Endothelial cell of umbilical vein (primary cell): ENCODE measurements at regions not wholly inside any gene's neighbourhood (a gene's known extent, or its start where the extent isn't known, plus 50 kb on each side); places are given as distances from the start of the nearest gene placed in this dataset.

Source experiments
- BruUV-seq: library from RNA; stranded (reverse); fragments of 400-500 nt; replicated peaks from 2 replicates; lab custom pipeline; 2021; lab: Mats Ljungman, UMichigan
- CTCF ChIA-PET: fragments of 300-600, 350-600 bp; sonication (Branson Sonifier 250); formaldehyde crosslinking; loops from one replicate; lab custom pipeline; 2021; ENCODE audit warnings: antibody characterized with exemption, inconsistent platforms; lab: Charles Lee
- POLR2A ChIA-PET: fragments of 300-600, 350-600 bp; sonication (Branson Sonifier 250); formaldehyde crosslinking; loops from one replicate; lab custom pipeline; 2021; ENCODE audit warnings: antibody characterized with exemption, inconsistent platforms; lab: Charles Lee
- DNase-seq: peaks from one replicate; pipeline ENCODE4 v3.0.0-alpha.2; 2011; ENCODE audit warnings: low read depth, low spot score
- FAIRE-seq: peaks from 2 replicates; lab custom pipeline; 2011; peaks lifted over from hg19 to GRCh38; lab: Jason Lieb, UNC
- H2AFZ ChIP-seq: 2 replicates; pipeline ENCODE4 v1.6.0; 2012; ENCODE audit warnings: low read depth, low read length, control low read depth, inconsistent platforms
- H3K27ac ChIP-seq: 2 replicates; pipeline ENCODE4 v1.5.1; 2011; ENCODE audit warnings: low read depth, mild to moderate bottlenecking, control low read depth, low read length, moderate library complexity; ENCODE audit not compliant: insufficient read depth
- H3K27me3 ChIP-seq, 2 experiments: 2 replicates each; pipeline versions ENCODE4 v1.6.0 to v1.6.1; 2011; ENCODE audit warnings: low read length in 2 of 2, mixed read lengths in 1 of 2; ENCODE audit not compliant: control insufficient read depth in 2 of 2, insufficient read depth in 2 of 2
- H3K36me3 ChIP-seq, 2 experiments: 2 replicates in 1 of 2; 3 replicates in 1 of 2; pipeline ENCODE4 v1.5.1; 2011; ENCODE audit warnings: low read length in 2 of 2, mild to moderate bottlenecking in 1 of 2, moderate library complexity in 1 of 2; ENCODE audit not compliant: control insufficient read depth in 2 of 2, insufficient read depth in 2 of 2; ENCODE audit errors: extremely low read depth in 1 of 2
- H3K4me1 ChIP-seq: 3 replicates; pipeline ENCODE4 v1.5.1; 2011; ENCODE audit warnings: mild to moderate bottlenecking, low read length; ENCODE audit not compliant: control insufficient read depth, insufficient read depth; ENCODE audit errors: extremely low read depth
- H3K4me2 ChIP-seq: 2 replicates; pipeline ENCODE4 v1.6.1; 2011; ENCODE audit warnings: low read length, control low read depth, mixed read lengths; ENCODE audit not compliant: insufficient read depth
- H3K4me3 ChIP-seq, 3 experiments: fragments of 200-600 bp in 1 of 3; sonication (generic), shearing (Covaris generic) in 1 of 3; replicated peaks in 1 of 3; 2 replicates each; pipeline ENCODE4 v1.5.1; 2011 to 2016; ENCODE audit warnings: control low read depth in 3 of 3, low read length in 3 of 3, mild to moderate bottlenecking in 2 of 3, inconsistent platforms in 1 of 3, low read depth in 1 of 3, moderate library complexity in 1 of 3; ENCODE audit not compliant: insufficient read depth in 1 of 3
- H3K79me2 ChIP-seq: 2 replicates; pipeline ENCODE4 v1.6.0; 2012; ENCODE audit warnings: low read length, inconsistent platforms; ENCODE audit not compliant: control insufficient read depth, insufficient read depth
- H3K9ac ChIP-seq: replicated peaks from 2 replicates; pipeline ENCODE3; 2011; ENCODE audit warnings: low read length, control low read depth; ENCODE audit not compliant: insufficient read depth; ENCODE audit errors: extremely low read depth
- H3K9me1 ChIP-seq: replicated peaks from 3 replicates; pipeline ENCODE4 v1.6.0; 2011; ENCODE audit warnings: mild to moderate bottlenecking, low read length; ENCODE audit not compliant: control insufficient read depth, insufficient read depth; ENCODE audit errors: extremely low read depth
- H3K9me3 ChIP-seq: replicated peaks from 2 replicates; pipeline ENCODE4 v1.5.1; 2012; ENCODE audit warnings: low read length, inconsistent platforms; ENCODE audit not compliant: control insufficient read depth, insufficient read depth
- H4K20me1 ChIP-seq: replicated peaks from 2 replicates; pipeline ENCODE3; 2011; ENCODE audit warnings: mild to moderate bottlenecking, low read length; ENCODE audit not compliant: control insufficient read depth, insufficient read depth; ENCODE audit errors: extremely low read depth
- EZH2 ChIP-seq: IDR thresholded peaks from 2 replicates; pipeline ENCODE4 v1.6.1; 2012; ENCODE audit warnings: borderline replicate concordance, low read depth, mild to moderate bottlenecking, moderate library complexity, low read length, inconsistent platforms; ENCODE audit not compliant: severe bottlenecking
- FOS ChIP-seq: IDR thresholded peaks from 2 replicates; pipeline ENCODE4 v1.6.1; 2011; ENCODE audit warnings: mild to moderate bottlenecking, low read length, moderate library complexity, borderline replicate concordance; ENCODE audit not compliant: insufficient read depth
- GATA2 ChIP-seq: IDR thresholded peaks from 2 replicates; pipeline ENCODE4 v1.7.0; 2011; ENCODE audit warnings: low read depth, mild to moderate bottlenecking, moderate library complexity, mixed read lengths, low read length; ENCODE audit not compliant: insufficient read length, insufficient read depth
- JUN ChIP-seq: IDR thresholded peaks from 2 replicates; pipeline ENCODE4 v1.6.1; 2011; ENCODE audit warnings: borderline replicate concordance, low read depth; ENCODE audit not compliant: insufficient read length, insufficient read depth
- MAX ChIP-seq: IDR thresholded peaks from 2 replicates; pipeline ENCODE4 v1.6.1; 2011; ENCODE audit not compliant: insufficient read depth, insufficient read length
- MYC ChIP-seq: IDR thresholded peaks from one replicate; pipeline ENCODE4 v1.6.1; 2011; ENCODE audit warnings: mild to moderate bottlenecking, low read depth, low read length
- POLR2A ChIP-seq: IDR thresholded peaks from 2 replicates; pipeline ENCODE4 v1.6.1; 2012; ENCODE audit warnings: low read depth, mild to moderate bottlenecking, control low read depth, low read length
- POLR2AphosphoS5 ChIP-seq: IDR thresholded peaks from 2 replicates; pipeline ENCODE4 v1.6.1; 2012; ENCODE audit warnings: low read depth, mild to moderate bottlenecking, control low read depth, low read length, moderate library complexity; ENCODE audit not compliant: insufficient read depth
- dilution Hi-C: fragments of 300-500 bp; cut with MboI; formaldehyde crosslinking; loops from one replicate; pipeline ENCODE4 v1.15.0; 2019; ENCODE audit warnings: low sequenced_read_pairs; ENCODE audit not compliant: extremely low pct_ligation_motif_present
- intact Hi-C: fragments of 100-400 bp; cut with micrococcal nuclease; formaldehyde crosslinking; loops from one replicate; pipeline ENCODE4 v1.10.0; 2022
- TF ChIP-seq, protein P1 (sequence below), 2 donors: IDR thresholded peaks; 1 replicate in 1 of 2; 2 replicates in 1 of 2; pipeline ENCODE4 v1.5.1; 2011; ENCODE audit warnings: low read length in 2 of 2, mild to moderate bottlenecking in 2 of 2, moderate library complexity in 2 of 2, control low read depth in 1 of 2, inconsistent platforms in 1 of 2, low read depth in 1 of 2; ENCODE audit not compliant: insufficient read depth in 1 of 2; ENCODE audit errors: extremely low read depth in 1 of 2

GRCh38 chr10:33838731-33839130 lies 504.3 kb upstream of the NRP1 start:
- BruUV-seq = no TSS peak
- TF ChIP-seq MYC (no peak), POLR2A (no peak), EZH2 (no peak), GATA2 (no peak), POLR2AphosphoS5 (no peak), JUN (no peak), MAX (no peak), FOS (no peak)
- TF ChIP-seq, protein P1, sequence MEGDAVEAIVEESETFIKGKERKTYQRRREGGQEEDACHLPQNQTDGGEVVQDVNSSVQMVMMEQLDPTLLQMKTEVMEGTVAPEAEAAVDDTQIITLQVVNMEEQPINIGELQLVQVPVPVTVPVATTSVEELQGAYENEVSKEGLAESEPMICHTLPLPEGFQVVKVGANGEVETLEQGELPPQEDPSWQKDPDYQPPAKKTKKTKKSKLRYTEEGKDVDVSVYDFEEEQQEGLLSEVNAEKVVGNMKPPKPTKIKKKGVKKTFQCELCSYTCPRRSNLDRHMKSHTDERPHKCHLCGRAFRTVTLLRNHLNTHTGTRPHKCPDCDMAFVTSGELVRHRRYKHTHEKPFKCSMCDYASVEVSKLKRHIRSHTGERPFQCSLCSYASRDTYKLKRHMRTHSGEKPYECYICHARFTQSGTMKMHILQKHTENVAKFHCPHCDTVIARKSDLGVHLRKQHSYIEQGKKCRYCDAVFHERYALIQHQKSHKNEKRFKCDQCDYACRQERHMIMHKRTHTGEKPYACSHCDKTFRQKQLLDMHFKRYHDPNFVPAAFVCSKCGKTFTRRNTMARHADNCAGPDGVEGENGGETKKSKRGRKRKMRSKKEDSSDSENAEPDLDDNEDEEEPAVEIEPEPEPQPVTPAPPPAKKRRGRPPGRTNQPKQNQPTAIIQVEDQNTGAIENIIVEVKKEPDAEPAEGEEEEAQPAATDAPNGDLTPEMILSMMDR (IDR thresholded peaks at IDR 0.05; ENCODE audit: extremely low read depth in 1 of 2, insufficient read depth in 1 of 2, low read depth in 1 of 2, low read length in 2 of 2) = no peak

More at GRCh38 chr10:33838731-33839130, 504.3 kb upstream of the NRP1 start:
- H3K9me1 ChIP-seq = no peaks in the 10 kb centered on the region
- H3K79me2 ChIP-seq = no peaks in the 10 kb centered on the region
- H3K4me3 ChIP-seq = no peak overlapping the region
- H3K4me1 ChIP-seq = no peaks in the 10 kb centered on the region
- ChIA-PET CTCF (no interaction called here), POLR2A (no interaction called here)
- no peak overlapping the region for H2AFZ ChIP-seq
- FAIRE-seq (no peak), DNase-seq (no peak)
- H3K9me3 ChIP-seq = no peaks in the 10 kb centered on the region
- H3K4me2 ChIP-seq = no peak overlapping the region
- H4K20me1 ChIP-seq = no peaks in the 10 kb centered on the region
- H3K36me3 ChIP-seq = no peaks in the 10 kb centered on the region
- peaks cover 3 to 4% of the 10 kb centered on the region in 2 experiments for H3K27me3 ChIP-seq
- H3K27ac ChIP-seq = no peak overlapping the region
- dilution Hi-C loops = no loop called here
- intact Hi-C loops = no loop called here
- H3K9ac ChIP-seq = no peak overlapping the region
